ENCODE measurements at regions not wholly inside any gene's neighbourhood (a gene's known extent, or its start where the extent isn't known, plus 50 kb on each side); places are given as distances from the start of the nearest gene placed in this dataset.

DNA sequence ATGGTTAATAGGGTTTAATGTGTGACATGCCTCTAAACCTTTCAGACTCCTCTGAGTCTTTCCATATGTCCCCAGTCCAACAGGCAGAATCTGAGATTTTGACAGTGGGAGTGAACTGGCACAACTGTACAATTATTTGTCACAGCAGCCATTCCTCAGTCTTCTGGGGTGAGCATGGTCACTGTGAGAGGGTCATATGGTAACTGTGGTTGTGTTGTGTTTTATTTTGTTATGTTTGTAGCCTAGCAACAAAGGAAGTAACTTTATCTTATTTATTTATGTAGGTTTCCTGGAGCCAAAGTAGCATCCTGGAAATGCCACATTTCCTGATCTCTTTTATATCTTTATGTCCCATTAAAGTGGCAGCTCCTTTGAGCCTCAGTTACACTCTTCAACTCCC, 1067.9 kb downstream of the TTLL7 start:
- no peak for ATAC-seq (ENCODE audit: low read depth)
- TF ChIP-seq POLR2A (IDR thresholded peaks at IDR 0.05; ENCODE audit: low read depth, low read length), result no peak
- TF ChIP-seq, protein P1, sequence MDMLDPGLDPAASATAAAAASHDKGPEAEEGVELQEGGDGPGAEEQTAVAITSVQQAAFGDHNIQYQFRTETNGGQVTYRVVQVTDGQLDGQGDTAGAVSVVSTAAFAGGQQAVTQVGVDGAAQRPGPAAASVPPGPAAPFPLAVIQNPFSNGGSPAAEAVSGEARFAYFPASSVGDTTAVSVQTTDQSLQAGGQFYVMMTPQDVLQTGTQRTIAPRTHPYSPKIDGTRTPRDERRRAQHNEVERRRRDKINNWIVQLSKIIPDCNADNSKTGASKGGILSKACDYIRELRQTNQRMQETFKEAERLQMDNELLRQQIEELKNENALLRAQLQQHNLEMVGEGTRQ (IDR thresholded peaks at IDR 0.05; ENCODE audit: low read depth, low read length), result no peak
- no peak for TF ChIP-seq NFE2L2 (IDR thresholded peaks at IDR 0.05; ENCODE audit: low read depth, low read length)
- no peak for TF ChIP-seq MAZ (IDR thresholded peaks at IDR 0.05; ENCODE audit: borderline replicate concordance, low read depth, low read length)

More for the DNA sequence above, 1067.9 kb downstream of the TTLL7 start:
- no TSS peak for BruUV-seq (replicated peaks)
- CTCF ChIA-PET, result no interaction called here
- POLR2A ChIA-PET (ENCODE audit: unreplicated experiment), result no interaction called here
- Histone ChIP-seq H4K8ac (ENCODE audit: low read depth in 2 of 2, low read length in 2 of 2) (no peak overlapping the region), H3K9ac (ENCODE audit: low read depth, low read length) (no peak overlapping the region), H4K5ac (ENCODE audit: low read depth, low read length) (no peak overlapping the region), H3K27me3 (ENCODE audit: control insufficient read depth, insufficient read depth, low read length) (no peaks in the 10 kb centered on the region), H4K20me1 (ENCODE audit: insufficient read depth, low read length) (no peaks in the 10 kb centered on the region), H3K56ac (ENCODE audit: extremely low read depth, insufficient read depth, low read length) (no peak overlapping the region), H2BK120ac (ENCODE audit: low read depth, low read length) (no peak overlapping the region), H3K4me1 (ENCODE audit: control insufficient read depth, insufficient read depth, low read length) (no peaks in the 10 kb centered on the region), H3K14ac (replicated peaks; ENCODE audit: low read depth, low read length) (no peak overlapping the region), H3K79me1 (ENCODE audit: low read depth in 1 of 2, low read length in 2 of 2) (no peaks in the 10 kb centered on the region), H3K9me3 (ENCODE audit: control insufficient read depth, insufficient read depth, low read length) (peaks cover 5% of the 10 kb centered on the region; the same call in 1 of the 2 replicates), H2BK5ac (ENCODE audit: low read depth, low read length, poor library complexity, severe bottlenecking) (no peak overlapping the region), H3K4ac (ENCODE audit: low read depth, low read length) (no peak overlapping the region), H3K9me1 (ENCODE audit: insufficient read depth, low read length) (no peaks in the 10 kb centered on the region), H2AK9ac (replicated peaks; ENCODE audit: low read depth, low read length, poor library complexity) (no peak overlapping the region), H3K27ac (ENCODE audit: insufficient read depth, low read length) (no peak overlapping the region), H3K36me3 (ENCODE audit: control insufficient read depth, insufficient read depth, low read length) (no peaks in the 10 kb centered on the region), H2AFZ (replicated peaks; ENCODE audit: low read length, poor library complexity) (no peak overlapping the region), H3K4me3 (ENCODE audit: insufficient read depth, low read depth, low read length) (no peak overlapping the region), H2AK5ac (ENCODE audit: low read depth, low read length) (no peak overlapping the region), H2BK15ac (ENCODE audit: low read depth, low read length) (no peak overlapping the region), H3K18ac (ENCODE audit: low read depth, low read length) (no peak overlapping the region), H2BK20ac (ENCODE audit: low read depth, low read length) (no peak overlapping the region), H3K23ac (ENCODE audit: low read depth, low read length) (no peak overlapping the region), H4K91ac (ENCODE audit: insufficient read depth, low read depth, low read length) (no peak overlapping the region), H3K4me2 (ENCODE audit: low read depth, low read length) (no peak overlapping the region)
- dilution Hi-C loops (cut with HindIII; ENCODE audit: low sequenced_read_pairs, unreplicated experiment) (no loop called here), intact Hi-C loops (cut with micrococcal nuclease) (no loop called here), in situ Hi-C loops (cut with MboI; ENCODE audit: low sequenced_read_pairs) (no loop called here)
- no peak for DNase-seq
